DMS114 treated with DMSO at 0.1 percent for 48 hours (cell line): ENCODE measurements at regions not wholly inside any gene's neighbourhood (a gene's known extent, or its start where the extent isn't known, plus 50 kb on each side); places are given as distances from the start of the nearest gene placed in this dataset.
"Not testable (repeated sequence)": the region's sequence is repeated elsewhere in the genome, so short reads cannot be mapped to it uniquely, and the experiment has no call there.

Experiments
- DNase-seq: peaks from one replicate; lab custom pipeline; 2025; ENCODE audit not compliant: unreplicated experiment; lab: John Stamatoyannopoulos, UW

DNA sequence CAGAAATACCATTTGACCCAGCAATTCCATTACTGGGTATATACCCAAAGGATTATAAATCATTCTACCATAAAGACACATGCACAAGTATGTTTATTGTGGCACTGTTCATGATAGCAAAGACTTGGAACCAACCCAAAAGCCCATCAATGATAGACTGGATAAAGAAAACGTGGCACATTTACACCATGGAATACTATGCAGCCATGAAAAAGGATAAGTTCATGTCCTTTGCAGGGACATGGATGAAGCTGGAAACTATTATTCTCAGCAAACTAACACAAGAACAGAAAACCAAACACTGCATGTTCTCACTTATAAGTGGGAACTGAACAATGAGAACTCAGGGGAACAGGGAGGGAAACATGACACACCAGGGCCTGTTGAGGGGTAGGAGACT, 1103.4 kb downstream of the TBL1XR1 start:
- DNase-seq = not testable (repeated sequence)

DNA sequence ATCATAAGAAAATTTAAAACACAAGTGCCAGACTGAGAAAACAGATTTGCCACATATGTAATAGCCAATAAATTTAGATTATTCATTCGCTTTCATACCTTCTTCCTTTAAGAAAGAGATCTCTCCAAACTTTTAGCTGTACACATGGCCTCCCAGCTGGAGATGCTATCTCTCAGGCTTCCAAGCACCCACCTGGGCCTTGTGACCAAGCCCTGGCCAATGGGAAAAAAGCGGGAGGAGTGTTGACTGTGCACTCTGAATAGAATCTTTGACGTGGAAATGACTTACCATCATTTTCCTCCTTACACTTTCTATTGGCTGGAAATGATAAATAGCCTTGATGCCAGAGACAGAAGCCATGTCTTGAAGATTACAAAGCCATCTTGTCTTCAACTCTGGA, 1106.6 kb downstream of the TBL1XR1 start:
- no peak for DNase-seq

DNA sequence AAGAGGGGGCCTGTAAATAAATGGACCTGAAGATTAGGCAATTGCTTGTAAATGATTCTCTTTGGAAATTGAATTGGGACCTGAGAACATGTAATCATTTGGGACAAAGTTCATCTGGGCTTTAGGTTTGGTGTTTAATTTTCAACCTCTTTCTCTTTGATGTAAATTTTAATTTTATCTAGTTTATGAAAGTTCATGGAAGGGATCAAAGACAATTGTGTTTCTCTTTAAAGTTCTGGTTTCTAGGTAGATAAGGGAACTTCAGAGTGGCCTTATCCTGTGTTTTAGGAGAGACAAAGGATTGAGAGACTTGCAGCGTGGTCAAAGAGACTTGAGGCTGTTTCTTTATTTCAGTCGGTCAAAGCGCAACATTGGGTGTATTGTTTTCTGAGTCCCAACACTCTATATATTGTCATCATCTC, 1108.3 kb downstream of the TBL1XR1 start:
- no peak for DNase-seq

DNA sequence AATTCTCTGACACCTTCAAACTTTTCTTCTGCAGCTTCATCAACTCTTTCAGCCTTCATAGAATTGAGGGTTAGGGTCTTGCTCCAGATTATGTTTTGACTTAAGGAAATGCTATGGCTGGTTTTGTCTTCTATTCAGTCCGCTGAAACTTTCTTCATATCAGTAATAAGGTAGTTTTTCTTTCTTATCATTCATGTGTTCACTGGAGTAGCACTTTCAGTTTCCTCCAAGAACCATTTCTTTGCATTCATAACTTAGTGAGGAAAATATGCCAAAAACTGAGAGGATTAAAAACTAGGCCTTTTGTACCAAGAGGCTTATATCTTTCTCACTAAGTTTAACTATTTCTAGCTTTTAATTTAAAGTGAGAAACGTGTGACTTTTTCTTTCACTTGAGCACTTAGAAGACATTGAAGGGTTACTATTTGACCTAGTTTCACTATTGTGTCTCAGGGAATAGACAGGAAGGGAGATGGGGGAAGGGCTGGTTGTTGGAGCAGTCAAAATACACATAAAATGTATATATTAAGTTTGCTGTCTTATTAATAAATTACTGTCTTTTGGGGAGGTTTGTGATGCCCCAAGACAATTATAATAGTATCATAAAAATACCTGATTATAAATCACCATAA, 1110.1 kb downstream of the TBL1XR1 start:
- no peak for DNase-seq

DNA sequence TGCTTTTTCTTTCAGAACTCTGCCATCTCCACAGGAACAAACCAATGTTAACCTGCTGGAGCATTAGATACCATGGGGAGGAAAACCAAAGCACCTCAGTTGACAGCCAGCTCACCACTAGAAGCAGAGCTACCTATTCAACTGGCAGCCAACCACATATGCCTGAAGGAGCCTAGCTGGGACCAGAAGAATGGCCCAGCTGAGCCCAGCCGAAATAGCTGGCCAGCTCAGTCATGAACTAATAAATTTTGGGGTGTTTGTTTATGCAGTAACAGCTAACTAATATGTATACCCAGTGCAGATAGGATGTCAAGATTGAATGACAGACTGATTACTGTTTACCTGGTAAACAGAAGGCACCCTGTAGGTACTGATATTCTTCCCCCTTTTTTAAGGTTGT, 1117.5 kb downstream of the TBL1XR1 start:
- DNase-seq = no peak

DNA sequence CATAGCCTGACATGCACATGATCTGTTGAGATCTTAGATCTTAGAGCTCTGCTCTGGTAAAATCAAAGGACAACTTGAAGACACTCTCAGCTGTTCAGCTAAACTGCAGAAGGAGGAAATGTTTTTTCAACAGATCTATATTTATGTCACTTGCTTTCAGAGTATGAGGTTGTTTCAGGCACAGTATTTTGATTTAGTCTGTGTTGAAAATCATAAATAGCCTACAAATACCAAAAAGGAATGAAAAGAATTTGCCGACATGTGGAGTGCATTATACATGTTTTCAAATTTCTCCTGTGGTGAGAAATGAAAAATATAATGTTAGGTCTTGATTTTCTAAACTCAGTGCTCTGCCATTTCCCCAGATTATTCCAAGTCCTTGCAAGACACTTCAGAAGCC, 1118.4 kb downstream of the TBL1XR1 start:
- no peak for DNase-seq

DNA sequence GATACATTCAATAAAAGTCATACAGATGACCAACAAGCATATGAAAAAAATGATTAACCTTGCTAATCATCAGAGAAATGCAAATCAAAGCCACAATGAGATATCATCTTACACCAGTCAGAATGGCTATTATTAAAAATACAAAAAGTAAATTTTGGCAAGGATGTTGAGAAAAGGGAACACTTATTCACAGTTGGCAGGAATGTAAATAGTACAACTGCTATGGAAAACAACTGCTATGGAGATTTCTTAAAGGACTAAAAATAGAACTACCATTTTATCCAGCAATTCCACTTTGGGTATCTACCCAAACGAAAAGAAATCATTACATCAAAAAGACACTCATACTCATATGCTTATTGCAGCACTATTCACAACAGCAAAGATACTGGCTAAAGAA, 1121.8 kb downstream of the TBL1XR1 start:
- no peak for DNase-seq

DNA sequence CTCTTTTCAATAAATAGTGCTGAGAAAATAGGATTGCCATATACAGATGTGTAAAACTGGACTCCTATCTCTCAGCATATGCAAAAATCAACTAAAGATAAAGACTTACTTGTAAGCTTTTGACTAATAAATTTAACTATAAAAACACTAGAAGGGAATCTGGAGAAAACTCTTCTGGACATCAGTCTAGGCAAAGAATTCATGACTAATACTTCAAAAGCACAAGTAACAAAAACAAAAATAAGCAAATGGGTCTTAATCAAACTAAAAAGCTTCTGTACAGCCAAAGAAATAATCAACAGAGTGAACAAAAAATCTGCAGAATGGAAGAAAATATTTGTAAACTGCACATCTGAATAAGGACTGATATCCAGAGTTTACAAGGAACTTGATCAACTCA, 1122.2 kb downstream of the TBL1XR1 start:
- no peak for DNase-seq

DNA sequence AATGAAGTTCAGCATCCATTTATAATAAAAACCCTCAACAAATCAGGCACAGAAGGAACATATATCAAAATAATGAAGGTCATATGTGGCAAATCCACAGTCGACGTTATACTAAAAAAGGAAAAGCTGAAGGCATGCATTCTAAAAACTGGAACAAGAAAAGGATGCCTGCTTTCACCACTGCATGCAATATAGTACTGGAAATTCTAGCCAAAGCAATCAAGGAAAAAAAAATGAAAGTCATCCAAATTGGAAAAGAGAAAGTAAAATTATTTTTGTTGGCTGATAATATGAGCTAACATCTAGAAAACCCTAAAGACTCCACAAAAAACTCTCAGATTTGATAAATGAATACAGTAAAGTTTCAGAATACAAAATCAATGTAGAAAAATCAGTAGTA, 1123.2 kb downstream of the TBL1XR1 start:
- DNase-seq = no peak

DNA sequence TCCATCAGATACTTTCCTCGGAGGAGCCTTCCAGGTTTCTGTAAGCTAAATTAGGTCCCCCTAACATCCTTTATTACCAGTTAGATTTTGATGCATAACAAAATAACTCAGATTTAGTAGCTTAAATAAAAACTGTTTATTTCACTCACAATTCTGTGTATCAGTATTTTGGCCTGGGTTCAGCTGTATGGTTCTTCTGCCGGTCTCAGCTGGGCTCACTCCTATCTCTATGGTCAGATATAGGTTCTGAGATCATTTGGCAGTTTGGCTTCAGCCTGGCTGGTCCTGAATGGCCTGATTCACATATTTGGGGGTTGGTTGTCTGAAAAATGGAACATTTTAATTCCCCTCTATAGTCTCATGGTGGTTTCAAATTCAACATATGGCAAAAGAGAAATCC, 1125.3 kb downstream of the TBL1XR1 start:
- no peak for DNase-seq

DNA sequence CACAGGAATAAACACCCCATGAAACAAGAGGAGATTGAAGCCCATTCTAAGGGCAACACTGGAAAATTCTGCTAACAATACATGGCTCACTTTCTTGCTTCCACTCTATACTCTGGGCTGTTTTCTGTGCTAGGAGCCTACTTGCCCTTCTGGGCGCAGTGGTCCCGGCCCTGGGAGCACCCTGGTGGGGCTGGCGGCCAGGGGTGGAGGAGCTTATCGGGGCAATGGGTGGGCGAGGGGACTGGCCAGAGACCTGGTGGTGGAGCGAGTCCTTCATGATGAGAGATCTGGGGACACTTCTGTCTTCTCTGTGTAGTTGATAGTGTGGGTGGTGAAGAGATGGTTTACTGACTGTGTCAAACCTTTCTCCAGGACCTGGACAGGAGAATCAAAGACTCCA, 1128.5 kb downstream of the TBL1XR1 start:
- no peak for DNase-seq

DNA sequence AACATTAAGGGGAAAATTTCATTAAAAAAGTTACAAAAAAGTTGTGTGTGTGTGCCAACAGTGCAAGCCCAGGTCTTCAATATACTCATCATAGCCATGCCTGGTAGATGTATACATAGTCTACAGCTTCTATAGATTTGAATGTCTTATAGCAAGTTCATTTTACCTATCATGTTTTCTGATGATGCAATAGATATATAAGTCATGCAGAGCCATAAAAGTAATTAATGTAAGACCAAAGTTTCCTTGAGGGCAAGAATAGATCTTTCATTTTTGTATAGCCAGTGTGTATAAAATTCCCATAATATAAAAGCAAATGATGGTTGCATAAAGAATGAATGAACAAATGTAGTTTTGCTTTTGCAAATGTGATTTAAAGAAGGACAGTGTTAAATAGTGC, 1138.4 kb downstream of the TBL1XR1 start:
- no peak for DNase-seq

DNA sequence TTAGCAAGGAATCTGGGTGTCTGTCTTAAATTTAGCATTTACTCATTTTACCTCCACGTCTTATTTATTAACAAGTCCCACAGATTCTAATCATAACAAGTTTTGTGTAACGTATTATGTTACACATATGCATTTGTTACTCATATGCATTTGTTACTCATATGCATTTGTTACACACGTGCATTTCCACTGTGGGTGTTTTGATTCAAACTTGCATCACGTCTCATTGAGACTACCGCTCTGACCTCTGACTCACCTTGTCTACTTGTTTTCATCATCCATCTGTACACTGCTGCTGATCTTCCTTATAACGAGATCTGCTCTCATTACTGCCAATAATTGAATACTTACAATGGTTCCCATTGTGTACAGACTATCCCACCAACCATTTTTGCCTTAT, 1141.4 kb downstream of the TBL1XR1 start:
- DNase-seq = no peak

DNA sequence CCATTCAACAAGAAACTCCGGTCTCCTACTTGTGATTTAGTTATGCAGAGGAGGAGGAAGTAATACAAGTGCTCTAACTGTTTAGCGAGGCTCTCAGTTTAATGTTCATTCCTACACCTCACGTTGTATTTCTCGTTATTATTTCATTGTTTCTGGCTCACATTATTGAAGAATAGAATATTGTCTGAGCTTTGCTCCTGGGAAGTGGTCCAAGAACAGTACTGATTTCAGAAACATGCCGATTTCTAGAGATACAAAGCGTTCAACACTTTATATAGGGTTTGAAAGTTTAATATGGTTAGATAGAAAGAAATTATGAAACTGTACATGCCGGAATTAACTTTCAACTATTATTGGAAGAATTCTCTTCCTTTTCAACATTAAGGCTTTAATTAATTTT, 1145.5 kb downstream of the TBL1XR1 start:
- DNase-seq = no peak

DNA sequence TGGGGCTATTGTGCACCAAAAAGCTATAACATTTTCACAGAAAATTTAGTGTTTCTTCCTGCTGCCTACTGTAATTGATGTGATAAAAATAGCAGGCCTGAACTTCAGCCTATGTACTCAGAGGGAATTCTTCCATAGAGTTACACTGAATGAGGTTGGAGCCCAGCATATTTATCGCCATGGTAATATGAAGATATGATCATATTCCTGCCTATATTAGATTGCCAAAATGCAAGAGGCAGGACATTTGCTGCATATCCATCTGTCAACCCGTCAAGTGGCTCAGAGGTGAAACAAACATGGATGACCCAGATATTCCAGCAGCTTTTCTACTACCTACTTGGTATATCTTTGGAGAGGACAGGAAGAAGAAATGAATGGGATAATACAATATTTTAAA, 1150.6 kb downstream of the TBL1XR1 start:
- no peak for DNase-seq

DNA sequence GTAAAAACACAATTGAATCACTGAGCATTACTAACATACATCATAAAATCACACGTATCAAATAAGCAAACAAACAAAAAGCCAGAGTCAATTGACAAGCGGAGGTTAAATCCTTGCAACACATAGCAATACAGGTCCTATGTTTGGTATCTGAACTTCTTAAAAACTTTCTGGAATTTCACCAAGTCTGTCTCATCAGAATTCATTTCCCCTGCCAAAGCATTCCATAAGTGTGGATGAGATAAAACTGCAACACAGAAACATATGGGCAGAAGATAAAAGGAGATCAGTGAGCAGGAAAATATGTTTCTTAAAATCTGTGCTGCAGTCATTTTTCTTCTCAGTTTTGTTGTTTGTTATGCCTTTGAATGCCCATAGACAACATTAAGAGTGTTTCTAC, 1155.5 kb downstream of the TBL1XR1 start:
- no peak for DNase-seq

DNA sequence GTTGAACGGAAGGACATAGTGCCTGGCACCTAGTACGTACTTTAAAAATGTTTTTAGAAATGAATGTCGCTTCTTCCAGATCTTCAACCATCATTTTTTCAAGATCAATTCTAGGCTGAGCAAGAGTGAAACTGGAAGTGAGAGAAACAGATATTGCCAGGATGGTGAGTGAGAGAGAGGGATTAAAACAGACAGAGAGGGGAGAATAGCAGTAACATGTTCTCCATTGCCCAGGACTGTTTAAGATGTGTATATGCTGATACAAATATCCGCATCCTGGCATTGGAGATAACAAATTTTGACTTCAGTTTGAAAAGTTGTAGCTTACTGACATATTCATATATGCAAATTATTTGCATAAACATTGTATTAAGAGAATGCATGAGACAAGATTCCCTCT, 1156.1 kb downstream of the TBL1XR1 start:
- no peak for DNase-seq

DNA sequence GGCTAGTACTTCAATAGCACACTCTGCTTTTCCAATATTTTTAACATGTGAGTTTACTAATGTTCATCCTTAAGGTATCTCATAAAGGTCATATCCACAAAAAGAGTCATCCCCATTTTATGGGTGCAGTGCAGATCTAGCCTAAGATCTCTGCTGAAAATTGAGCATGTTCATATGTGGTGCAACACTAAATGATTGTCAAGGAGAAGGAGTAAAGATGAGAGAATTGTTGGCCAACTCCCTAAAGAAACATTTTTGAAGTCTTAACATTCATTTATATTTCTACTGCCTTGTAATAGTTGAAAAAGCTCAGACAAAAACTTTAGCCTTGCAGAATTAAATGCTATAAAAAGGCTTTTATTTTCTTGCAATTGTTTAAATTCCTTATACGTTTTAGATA, 1159.6 kb downstream of the TBL1XR1 start:
- DNase-seq = no peak

DNA sequence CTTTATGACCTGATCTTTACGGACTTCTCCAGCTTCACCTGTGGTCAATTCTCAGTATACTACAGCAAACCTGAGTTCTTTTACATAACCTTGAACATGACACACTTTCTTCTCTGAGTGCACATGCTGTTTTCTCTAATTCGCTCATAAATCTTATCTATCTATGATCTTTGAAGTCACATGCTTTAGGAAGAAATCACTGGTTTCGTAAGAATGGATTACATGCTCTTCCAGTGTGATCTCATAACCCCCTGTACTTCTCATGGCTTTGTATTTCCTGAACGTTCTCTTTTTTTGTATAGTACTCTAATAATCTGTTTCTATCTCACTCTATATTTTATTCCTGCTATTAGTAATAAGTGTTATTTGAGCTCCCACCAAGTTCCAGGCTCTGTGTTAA, 1165.2 kb downstream of the TBL1XR1 start:
- no peak for DNase-seq

DNA sequence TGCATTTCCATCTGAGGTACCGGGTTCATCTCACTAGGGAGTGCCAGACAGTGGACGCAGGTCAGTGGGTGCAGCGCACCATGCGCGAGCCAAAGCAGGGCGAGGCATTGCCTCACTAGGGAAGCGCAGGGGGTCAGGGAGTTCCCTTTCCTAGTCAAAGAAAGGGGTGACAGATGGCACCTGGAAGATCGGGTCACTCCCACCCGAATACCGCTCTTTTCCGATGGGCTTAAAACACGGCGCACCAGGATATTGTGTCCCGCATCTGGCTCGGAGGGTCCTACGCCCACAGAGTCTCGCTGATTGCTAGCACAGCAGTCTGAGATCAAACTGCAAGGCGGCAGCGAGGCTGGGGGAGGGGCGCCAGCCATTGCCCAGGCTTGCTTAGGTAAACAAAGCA, 1157.1 kb downstream of the NAALADL2 start:
- not testable (repeated sequence) for DNase-seq

DNA sequence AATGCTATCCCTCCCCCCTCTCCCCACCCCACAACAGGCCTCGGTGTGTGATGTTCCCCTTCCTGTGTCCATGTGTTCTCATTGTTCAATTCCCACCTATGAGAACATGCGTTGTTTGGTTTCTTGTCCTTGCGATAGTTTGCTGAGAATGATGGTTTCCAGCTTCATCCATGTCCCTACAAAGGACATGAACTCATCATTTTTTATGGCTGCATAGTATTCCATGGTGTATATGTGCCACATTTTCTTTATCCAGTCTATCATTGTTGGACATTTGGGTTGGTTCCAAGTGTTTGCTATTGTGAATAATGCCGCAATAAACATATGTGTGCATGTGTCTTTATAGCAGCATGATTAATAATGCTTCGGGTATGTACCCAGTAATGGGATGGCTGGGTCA, 1156.1 kb downstream of the NAALADL2 start:
- not testable (repeated sequence) for DNase-seq

DNA sequence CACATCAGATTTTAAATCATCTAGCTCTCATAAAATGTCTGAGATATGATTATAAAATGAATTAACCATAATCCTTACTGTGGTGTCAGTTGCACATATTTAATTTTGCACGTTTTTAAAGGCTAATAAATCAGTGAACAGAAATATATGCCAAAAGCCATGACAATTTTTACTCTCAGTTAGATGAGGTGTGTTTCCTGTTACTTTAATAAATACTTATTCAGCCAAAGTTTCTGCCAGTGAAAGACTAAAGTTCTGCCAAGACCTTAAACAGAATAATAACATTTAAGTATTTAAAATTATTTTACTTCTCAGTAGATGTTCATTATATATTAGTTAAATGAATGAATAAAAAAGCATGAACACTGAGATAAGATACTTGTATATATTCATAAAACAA, 1150.1 kb downstream of the NAALADL2 start:
- no peak for DNase-seq

DNA sequence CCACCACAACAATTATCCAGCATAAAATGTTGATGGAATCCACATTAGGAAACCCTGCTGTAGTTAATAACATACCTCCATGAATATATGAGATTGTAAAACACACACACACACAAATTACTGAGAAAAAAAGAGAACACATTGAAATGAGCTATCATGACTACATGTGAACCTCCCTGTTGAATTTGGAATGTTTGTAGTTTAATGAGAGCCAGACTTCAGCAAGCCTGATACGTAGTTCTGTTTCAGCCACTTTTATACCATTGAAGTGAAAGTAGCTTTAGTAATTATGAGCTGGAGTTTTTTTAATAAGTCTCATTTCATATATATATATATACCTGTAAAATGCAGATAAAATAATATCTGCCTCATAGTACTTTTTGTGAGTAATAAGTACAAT, 1146.4 kb downstream of the NAALADL2 start:
- no peak for DNase-seq

DNA sequence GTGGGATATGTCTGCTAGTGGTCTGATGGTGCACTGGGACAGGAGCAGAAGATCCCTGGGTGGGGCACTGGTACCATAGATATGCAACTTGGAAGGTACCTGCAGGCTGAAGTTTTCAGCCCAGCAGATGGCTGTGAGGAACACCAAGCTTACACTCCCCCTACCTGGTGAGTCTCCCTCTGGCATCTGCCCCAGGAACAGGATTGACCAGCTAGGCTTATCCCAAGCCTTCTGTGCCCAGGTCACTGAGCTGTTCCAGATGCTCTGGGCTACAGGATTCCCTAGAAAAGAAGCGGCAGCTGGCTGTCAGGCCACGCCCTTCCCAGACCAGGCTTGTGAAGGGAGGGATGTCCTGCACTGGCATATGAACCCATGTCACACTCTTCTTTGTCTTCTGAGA, 1130.0 kb downstream of the NAALADL2 start:
- no peak for DNase-seq
